H1 (cell line): ENCODE measurements at regions not wholly inside any gene's neighbourhood (a gene's known extent, or its start where the extent isn't known, plus 50 kb on each side); places are given as distances from the start of the nearest gene placed in this dataset.

Experiments
- CTCF ChIA-PET: fragments of 300-600 bp; sonication (Branson Sonifier 250); formaldehyde crosslinking; loops from one replicate; lab custom pipeline; 2021; ENCODE audit not compliant: partially characterized antibody; lab: Charles Lee
- POLR2A ChIA-PET: fragments of 300-600 bp; sonication (Branson Sonifier 250); formaldehyde crosslinking; loops from one replicate; lab custom pipeline; 2021; ENCODE audit warnings: inconsistent platforms; ENCODE audit not compliant: partially characterized antibody; lab: Charles Lee
- DNase-seq, 2 experiments: peaks; one replicate each; pipeline versions ENCODE4 v3.0.0 to v3.0.0-alpha.2; 2010 to 2022; ENCODE audit warnings: low spot score in 2 of 2, low read depth in 1 of 2, mixed read lengths in 1 of 2
- FAIRE-seq: peaks from 2 replicates; lab custom pipeline; 2011; peaks lifted over from hg19 to GRCh38; lab: Jason Lieb, UNC
- H2AFZ ChIP-seq: 2 replicates; pipeline ENCODE4 v1.8.1; 2012; ENCODE audit warnings: low read length, inconsistent platforms
- H2AK5ac ChIP-seq: 2 replicates; pipeline ENCODE4 v1.6.1; 2013; ENCODE audit warnings: low read depth, low read length
- H2BK120ac ChIP-seq: replicated peaks from 2 replicates; pipeline ENCODE3; 2013; ENCODE audit warnings: low read depth, low read length, inconsistent platforms
- H2BK12ac ChIP-seq: 2 replicates; pipeline ENCODE4 v1.6.1; 2013; ENCODE audit warnings: low read depth, low read length
- H2BK15ac ChIP-seq: 2 replicates; pipeline ENCODE4 v1.6.1; 2013; ENCODE audit warnings: low read length
- H2BK20ac ChIP-seq: 2 replicates; pipeline ENCODE4 v1.6.1; 2013; ENCODE audit warnings: low read length
- H2BK5ac ChIP-seq: 2 replicates; pipeline ENCODE4 v1.6.1; 2013; ENCODE audit warnings: low read depth, low read length
- H3K14ac ChIP-seq: 2 replicates; pipeline ENCODE4 v1.6.1; 2013; ENCODE audit warnings: inconsistent platforms; ENCODE audit not compliant: insufficient read length
- H3K18ac ChIP-seq: 2 replicates; pipeline ENCODE4 v1.6.1; 2013; ENCODE audit warnings: low read length; ENCODE audit errors: extremely low read depth
- H3K23ac ChIP-seq: 2 replicates; pipeline ENCODE4 v1.6.1; 2013; ENCODE audit warnings: inconsistent platforms; ENCODE audit not compliant: insufficient read length
- H3K23me2 ChIP-seq: 2 replicates; pipeline ENCODE4 v1.6.1; 2013; ENCODE audit warnings: low read depth, low read length
- H3K27ac ChIP-seq: 2 replicates; pipeline ENCODE4 v1.6.1; 2011; ENCODE audit warnings: low read depth, low read length, inconsistent platforms
- H3K27me3 ChIP-seq, 4 experiments: replicated peaks in 1 of 4; 1 replicate in 1 of 4; 2 replicates in 3 of 4; pipeline versions ENCODE4 v1.6.1 to v1.8.1; 2011 to 2013; ENCODE audit warnings: low read length in 3 of 4, mild to moderate bottlenecking in 3 of 4, inconsistent platforms in 2 of 4, mixed read lengths in 2 of 4, moderate library complexity in 1 of 4; ENCODE audit not compliant: control insufficient read depth in 3 of 4, insufficient read depth in 3 of 4; ENCODE audit errors: extremely low read depth in 1 of 4
- H3K36me3 ChIP-seq, 4 experiments: 2 replicates each; pipeline versions ENCODE4 v1.6.1 to v1.8.1; 2011 to 2013; ENCODE audit warnings: mild to moderate bottlenecking in 4 of 4, low read length in 3 of 4, moderate library complexity in 2 of 4, control low read depth in 1 of 4, inconsistent platforms in 1 of 4; ENCODE audit not compliant: insufficient read depth in 4 of 4, control insufficient read depth in 2 of 4
- H3K4ac ChIP-seq: replicated peaks from 2 replicates; pipeline ENCODE3; 2013; ENCODE audit warnings: low read length, low read depth, mixed read lengths, inconsistent platforms; ENCODE audit not compliant: insufficient read length
- H3K4me1 ChIP-seq, 4 experiments: replicated peaks in 1 of 4; 1 replicate in 1 of 4; 2 replicates in 3 of 4; pipeline versions ENCODE4 v1.6.1 to v1.8.1; 2011 to 2013; ENCODE audit warnings: low read length in 3 of 4, inconsistent platforms in 2 of 4, mixed read lengths in 1 of 4; ENCODE audit not compliant: insufficient read depth in 4 of 4, control insufficient read depth in 3 of 4
- H3K4me2 ChIP-seq, 2 experiments: 2 replicates each; pipeline versions ENCODE4 v1.6.1 to v1.8.1; 2011 to 2013; ENCODE audit warnings: low read depth in 2 of 2, low read length in 2 of 2, control low read depth in 1 of 2, inconsistent platforms in 1 of 2, mild to moderate bottlenecking in 1 of 2; ENCODE audit not compliant: insufficient read depth in 1 of 2
- H3K4me3 ChIP-seq, 4 experiments: fragments of 200-600, 300-600 bp in 1 of 4; sonication (generic), shearing (Covaris generic), sonication (Bioruptor Twin) in 1 of 4; 2 replicates each; pipeline versions ENCODE4 v1.5.1 to v1.8.1; 2011 to 2016; ENCODE audit warnings: low read length in 4 of 4, low read depth in 3 of 4, control low read depth in 2 of 4, inconsistent platforms in 2 of 4, mild to moderate bottlenecking in 2 of 4, mixed read lengths in 1 of 4, moderate library complexity in 1 of 4; ENCODE audit not compliant: insufficient read depth in 2 of 4; ENCODE audit errors: extremely low read depth in 1 of 4
- H3K56ac ChIP-seq: replicated peaks from 2 replicates; pipeline ENCODE3; 2013; ENCODE audit warnings: low read depth, mild to moderate bottlenecking, mixed read lengths, low read length, inconsistent platforms; ENCODE audit not compliant: insufficient read length
- H3K79me1 ChIP-seq: 2 replicates; pipeline ENCODE4 v1.6.1; 2013; ENCODE audit warnings: low read depth, low read length, control low read depth
- H3K79me2 ChIP-seq, 2 experiments: 2 replicates each; pipeline versions ENCODE4 v1.6.1 to v1.8.1; 2012 to 2013; ENCODE audit warnings: low read length in 2 of 2, mild to moderate bottlenecking in 2 of 2, inconsistent platforms in 1 of 2; ENCODE audit not compliant: insufficient read depth in 2 of 2, control insufficient read depth in 1 of 2
- H3K9ac ChIP-seq, 4 experiments: replicated peaks in 1 of 4; 1 replicate in 1 of 4; 2 replicates in 3 of 4; pipeline versions ENCODE4 v1.6.1 to v1.8.1; 2011 to 2013; ENCODE audit warnings: low read depth in 3 of 4, low read length in 3 of 4, control low read depth in 2 of 4, mild to moderate bottlenecking in 2 of 4, moderate library complexity in 2 of 4, inconsistent platforms in 1 of 4; ENCODE audit errors: extremely low read depth in 1 of 4
- H3K9me3 ChIP-seq, 2 experiments: 2 replicates each; pipeline versions ENCODE4 v1.6.1 to v1.8.1; 2012 to 2013; ENCODE audit warnings: mild to moderate bottlenecking in 2 of 2, moderate library complexity in 2 of 2, control low read depth in 1 of 2, inconsistent platforms in 1 of 2, low read depth in 1 of 2, low read length in 1 of 2, mixed read lengths in 1 of 2; ENCODE audit not compliant: insufficient read depth in 2 of 2
- H4K20me1 ChIP-seq, 2 experiments: replicated peaks in 1 of 2; 2 replicates each; pipeline versions ENCODE3 to v1.8.1; 2011 to 2013; ENCODE audit warnings: inconsistent platforms in 2 of 2, low read length in 2 of 2, mild to moderate bottlenecking in 1 of 2; ENCODE audit not compliant: insufficient read depth in 2 of 2, control insufficient read depth in 1 of 2
- H4K5ac ChIP-seq: 2 replicates; pipeline ENCODE4 v1.6.1; 2013; ENCODE audit warnings: low read length, low read depth, mixed read lengths, inconsistent platforms; ENCODE audit not compliant: insufficient read length
- H4K8ac ChIP-seq: 2 replicates; pipeline ENCODE4 v1.8.0; 2013; ENCODE audit warnings: mild to moderate bottlenecking, moderate library complexity, low read length, inconsistent platforms; ENCODE audit not compliant: insufficient read depth; ENCODE audit errors: extremely low read depth
- H4K91ac ChIP-seq: replicated peaks from 2 replicates; pipeline ENCODE3; 2013; ENCODE audit warnings: low read length, mixed read lengths, inconsistent platforms; ENCODE audit not compliant: insufficient read length
- BRCA1 ChIP-seq: IDR thresholded peaks from 2 replicates; pipeline ENCODE4 v1.6.1; 2012; ENCODE audit warnings: low read depth, low read length, improper control_type of control experiment
- CREB1 ChIP-seq: IDR thresholded peaks from 2 replicates; pipeline ENCODE4 v1.6.1; 2012; ENCODE audit warnings: inconsistent platforms
- EGR1 ChIP-seq: IDR thresholded peaks from 2 replicates; pipeline ENCODE4 v1.6.1; 2011; ENCODE audit warnings: low read depth, low read length, borderline replicate concordance
- HDAC6 ChIP-seq: IDR thresholded peaks from one replicate; pipeline ENCODE4 v1.7.1; 2012; ENCODE audit warnings: low read depth, mild to moderate bottlenecking, inconsistent platforms, low read length, moderate library complexity
- JUN ChIP-seq: IDR thresholded peaks from 2 replicates; pipeline ENCODE4 v1.6.1; 2011; ENCODE audit warnings: low read depth, mild to moderate bottlenecking, improper control_type of control experiment, low read length
- MAFK ChIP-seq: IDR thresholded peaks from 2 replicates; pipeline ENCODE4 v1.6.1; 2012; ENCODE audit warnings: low read depth, mild to moderate bottlenecking, improper control_type of control experiment, low read length
- NANOG ChIP-seq: IDR thresholded peaks from 2 replicates; pipeline ENCODE4 v1.6.1; 2011; ENCODE audit warnings: low read length, low read depth, mild to moderate bottlenecking, inconsistent platforms; ENCODE audit not compliant: insufficient read depth, poor library complexity, severe bottlenecking
- PHF8 ChIP-seq: fragments of 200-600 bp; sonication (generic); conservative IDR thresholded peaks from 2 replicates; pipeline ENCODE4 v1.7.1; 2012; ENCODE audit warnings: low read depth, mild to moderate bottlenecking, inconsistent platforms, low read length, moderate library complexity
- POLR2AphosphoS5 ChIP-seq: IDR thresholded peaks from 2 replicates; pipeline ENCODE4 v1.6.1; 2011; ENCODE audit warnings: low read depth, low read length
- POU5F1 ChIP-seq: IDR thresholded peaks from 2 replicates; pipeline ENCODE4 v1.6.1; 2011; ENCODE audit warnings: low read depth, mild to moderate bottlenecking, low read length, moderate library complexity
- TCF12 ChIP-seq: IDR thresholded peaks from 2 replicates; pipeline ENCODE4 v1.6.1; 2011; ENCODE audit warnings: low read depth, mild to moderate bottlenecking, low read length
- YY1 ChIP-seq: IDR thresholded peaks from 2 replicates; pipeline ENCODE4 v1.6.1; 2011; ENCODE audit warnings: low read depth, mild to moderate bottlenecking, low read length
- ZNF274 ChIP-seq: IDR thresholded peaks from 2 replicates; pipeline ENCODE4 v1.7.0; 2012; ENCODE audit warnings: low read length, borderline replicate concordance; ENCODE audit errors: extremely low read depth
- WGBS, 2 experiments: shearing (Covaris generic) in 1 of 2; methylation state at CpG; one replicate each; pipeline versions ENCODE4 v1.1.6 to v1.1.7; 2013 to 2015; ENCODE audit warnings: low lambda C conversion rate in 2 of 2, mixed read lengths in 2 of 2, inconsistent platforms in 1 of 2, low coverage in 1 of 2, missing lambda C conversion rate in 1 of 2; ENCODE audit not compliant: insufficient replicate concordance in 2 of 2, insufficient coverage in 1 of 2, insufficient read length in 1 of 2; ENCODE audit errors: extremely low coverage in 1 of 2, missing lambda C conversion rate in 1 of 2; 5-methylcytosine and 5-hydroxymethylcytosine counted together
- TF ChIP-seq, protein P1 (sequence below): IDR thresholded peaks from 2 replicates; pipeline ENCODE4 v1.6.1; 2011; ENCODE audit warnings: low read length, improper control_type of control experiment

DNA sequence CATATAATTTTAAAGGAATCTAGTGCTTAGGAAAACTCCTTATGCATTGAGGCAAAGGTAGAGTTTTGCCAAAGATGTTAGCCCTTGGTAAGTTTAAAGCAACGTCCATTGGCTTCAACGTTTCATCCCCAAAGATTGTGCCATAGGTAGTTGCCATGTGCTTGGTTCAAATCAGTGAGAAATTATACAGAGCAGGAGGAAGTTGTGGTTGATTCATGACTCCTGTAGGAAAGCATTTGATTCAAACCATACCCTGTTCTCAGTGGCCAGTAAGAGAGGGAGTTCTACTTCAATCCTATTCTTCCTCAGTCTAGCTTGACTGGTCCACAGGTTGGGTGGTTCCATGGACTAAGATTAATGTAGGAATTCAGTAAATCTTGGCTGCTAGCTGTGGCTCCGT is 535.6 kb downstream of the QKI start:
- no peak for FAIRE-seq
- Histone ChIP-seq H3K27me3 (no peaks in the 10 kb centered on the region; a peak in 1 of 7 replicates), H2BK120ac (no peak overlapping the region), H3K56ac (no peak overlapping the region), H4K8ac (no peak overlapping the region), H3K9me3 (no peaks in the 10 kb centered on the region), H2BK12ac (peak overlapping the region; percentile 13; the same call in 1 of the 2 replicates), H3K4ac (no peak overlapping the region), H3K79me1 (no peaks in the 10 kb centered on the region), H2AK5ac (no peak overlapping the region), H2BK15ac (no peak overlapping the region), H2BK5ac (no peak overlapping the region), H3K9ac (no peak overlapping the region), H4K5ac (no peak overlapping the region), H2BK20ac (no peak overlapping the region), H2AFZ (no peak overlapping the region), H3K18ac (no peak overlapping the region), H3K4me3 (no peak overlapping the region), H3K79me2 (no peaks in the 10 kb centered on the region), H3K4me1 (peaks cover 2 to 11% (median 9%) of the 10 kb centered on the region in 4 experiments; a peak in 5 of 7 replicates), H3K4me2 (no peak overlapping the region), H4K20me1 (no peaks in the 10 kb centered on the region), H3K36me3 (no peaks in the 10 kb centered on the region), H3K23ac (no peak overlapping the region), H3K27ac (no peak overlapping the region), H4K91ac (no peak overlapping the region), H3K23me2 (no peaks in the 10 kb centered on the region; the same call in 1 of the 2 replicates), H3K14ac (no peak overlapping the region)
- WGBS, 2 experiments = 86% methylated on average over 3 of the region's 3 CpGs; no CpG with 5 or more reads in 1 of the 2 experiments
- ChIA-PET POLR2A (no interaction called here), CTCF (interaction anchor here (0.9 kb wide), 1 partner anchor 82 kb away, joined by 3 read pairs; no protein-coding TSS in a partner anchor)
- no peak for DNase-seq
- TF ChIP-seq PHF8 = no peak
- no peak for TF ChIP-seq HDAC6
- no peak for TF ChIP-seq TCF12
- no peak for TF ChIP-seq JUN
- no peak for TF ChIP-seq ZNF274
- TF ChIP-seq BRCA1 = no peak
- no peak for TF ChIP-seq NANOG
- TF ChIP-seq POU5F1 = no peak
- no peak for TF ChIP-seq YY1
- TF ChIP-seq, protein P1, sequence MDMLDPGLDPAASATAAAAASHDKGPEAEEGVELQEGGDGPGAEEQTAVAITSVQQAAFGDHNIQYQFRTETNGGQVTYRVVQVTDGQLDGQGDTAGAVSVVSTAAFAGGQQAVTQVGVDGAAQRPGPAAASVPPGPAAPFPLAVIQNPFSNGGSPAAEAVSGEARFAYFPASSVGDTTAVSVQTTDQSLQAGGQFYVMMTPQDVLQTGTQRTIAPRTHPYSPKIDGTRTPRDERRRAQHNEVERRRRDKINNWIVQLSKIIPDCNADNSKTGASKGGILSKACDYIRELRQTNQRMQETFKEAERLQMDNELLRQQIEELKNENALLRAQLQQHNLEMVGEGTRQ = no peak
- no peak for TF ChIP-seq EGR1
- no peak for TF ChIP-seq POLR2AphosphoS5
- no peak for TF ChIP-seq MAFK
- TF ChIP-seq CREB1 = no peak
